ENCODE measurements at regions not wholly inside any gene's neighbourhood (a gene's known extent, or its start where the extent isn't known, plus 50 kb on each side); places are given as distances from the start of the nearest gene placed in this dataset.

GRCh38 chr3:178397202-178397601 lies 139.0 kb upstream of the KCNMB2 start:
- TF ChIP-seq MYC (IDR thresholded peaks at IDR 0.05; ENCODE audit: low read depth, low read length): no peak
- TF ChIP-seq CTCF (IDR thresholded peaks at IDR 0.05; ENCODE audit: low read depth, low read length): no peak
